NCI-H1694 treated with DMSO at 0.1 percent for 48 hours (cell line): ENCODE measurements at regions not wholly inside any gene's neighbourhood (a gene's known extent, or its start where the extent isn't known, plus 50 kb on each side); places are given as distances from the start of the nearest gene placed in this dataset.

Experiments used
- DNase-seq: peaks from one replicate; lab custom pipeline; 2025; lab: John Stamatoyannopoulos, UW

DNA sequence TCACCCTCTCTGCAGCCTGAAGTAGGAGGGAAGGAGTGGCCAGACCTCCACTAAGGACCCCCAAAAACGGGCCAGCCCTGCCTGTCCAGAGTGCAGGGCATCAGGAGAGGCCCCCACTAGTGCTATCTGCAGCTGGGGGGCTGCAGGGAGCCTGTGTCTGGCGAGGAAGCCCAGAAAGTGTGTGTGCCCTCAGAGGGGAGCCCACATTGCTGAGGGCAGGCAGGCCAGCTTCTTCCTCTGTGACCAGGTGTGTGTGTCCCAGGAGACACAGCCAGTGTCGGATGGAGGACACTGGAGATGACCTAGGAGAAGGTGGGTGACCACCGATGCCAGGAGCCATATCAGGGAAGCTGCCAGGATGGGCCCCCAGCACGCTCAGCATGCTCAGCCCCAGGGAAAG, 218.7 kb downstream of the IRX2 start:
- DNase-seq: no peak

DNA sequence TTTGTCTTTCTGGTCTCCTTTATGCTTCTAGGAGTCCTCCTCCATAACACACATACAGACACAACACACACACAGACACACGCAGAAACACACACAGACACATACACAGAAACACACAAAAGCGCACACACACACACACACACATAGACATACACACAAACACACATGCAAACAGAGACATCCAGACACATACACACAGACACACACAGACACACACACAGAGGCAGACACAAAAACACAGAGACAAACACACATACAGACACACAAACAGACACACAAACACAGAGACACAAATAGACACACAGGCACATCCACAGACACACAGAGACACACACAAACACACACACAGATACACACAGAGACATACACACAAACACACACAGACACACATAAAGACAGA, 220.2 kb downstream of the IRX2 start:
- no peak for DNase-seq

DNA sequence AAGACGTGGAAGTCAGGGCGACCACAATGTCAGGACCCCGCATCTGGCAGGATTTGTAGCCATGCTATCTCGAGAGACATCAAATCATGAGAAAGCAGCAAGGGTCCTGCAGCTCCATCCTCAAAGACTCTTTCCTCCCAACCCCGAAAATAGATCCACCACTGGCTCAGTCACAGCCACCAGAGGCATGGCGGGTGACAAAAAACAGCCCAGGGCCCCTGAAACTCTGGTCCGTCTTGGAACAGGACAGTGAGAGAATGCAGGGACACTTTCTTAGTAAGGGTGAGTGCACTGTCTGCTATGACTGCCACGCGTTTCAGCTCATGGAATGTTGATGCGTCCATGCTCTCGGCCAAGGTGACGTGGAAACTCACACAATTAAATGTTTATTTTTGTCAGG, 220.9 kb downstream of the IRX2 start:
- DNase-seq: no peak

DNA sequence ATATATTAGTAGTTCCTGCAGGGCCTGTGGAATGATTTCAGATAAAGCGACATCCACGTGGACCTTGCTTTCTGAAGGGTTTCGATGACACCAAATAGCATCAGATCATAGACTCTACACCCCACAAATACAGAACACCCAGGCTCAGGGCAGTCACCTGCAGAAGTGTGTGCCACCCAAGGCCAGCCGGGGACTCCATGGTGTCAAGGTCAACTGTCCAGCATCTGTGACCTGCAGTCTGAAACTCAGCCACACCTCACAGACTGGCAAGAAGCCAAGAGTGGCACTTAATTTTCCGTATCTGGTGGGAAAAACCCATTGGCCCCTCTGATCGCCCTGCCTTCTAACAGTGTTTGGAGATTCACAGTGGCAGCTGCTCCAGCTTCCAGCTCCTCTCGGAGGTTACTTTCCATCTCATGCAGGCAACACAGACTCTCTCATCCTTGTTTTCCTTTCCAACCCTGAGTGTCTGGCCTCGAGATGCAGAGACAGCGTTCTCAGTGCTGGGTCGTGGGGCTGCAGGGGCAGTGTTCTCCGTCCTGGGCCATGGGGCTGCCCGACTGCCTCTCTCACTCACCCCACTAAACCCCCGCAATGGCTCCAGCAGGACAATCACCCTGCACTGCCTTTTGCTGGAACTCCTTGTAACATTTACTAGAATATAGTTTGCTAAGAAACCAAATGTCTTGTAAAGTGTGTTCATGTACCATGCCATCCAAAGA, 221.9 kb downstream of the IRX2 start:
- DNase-seq: no peak

DNA sequence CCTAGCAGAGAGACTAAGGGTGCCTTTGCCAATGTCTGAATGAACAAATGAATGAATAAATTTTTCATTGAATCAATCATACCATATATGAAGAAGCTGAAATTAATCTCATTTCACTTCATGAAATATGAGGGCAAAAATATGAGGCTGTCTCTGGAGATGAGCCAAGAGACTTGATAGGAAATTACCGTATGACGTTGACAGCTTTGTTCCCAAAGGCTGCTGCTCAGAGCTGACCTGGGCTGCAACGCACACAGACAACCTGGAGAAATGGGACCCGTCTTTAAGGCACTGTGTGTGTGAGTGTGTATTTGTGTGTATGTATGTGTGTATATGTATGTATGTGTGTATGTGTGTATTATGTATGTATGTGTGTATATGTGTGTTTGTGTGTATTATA, 226.1 kb downstream of the IRX2 start:
- DNase-seq: no peak

DNA sequence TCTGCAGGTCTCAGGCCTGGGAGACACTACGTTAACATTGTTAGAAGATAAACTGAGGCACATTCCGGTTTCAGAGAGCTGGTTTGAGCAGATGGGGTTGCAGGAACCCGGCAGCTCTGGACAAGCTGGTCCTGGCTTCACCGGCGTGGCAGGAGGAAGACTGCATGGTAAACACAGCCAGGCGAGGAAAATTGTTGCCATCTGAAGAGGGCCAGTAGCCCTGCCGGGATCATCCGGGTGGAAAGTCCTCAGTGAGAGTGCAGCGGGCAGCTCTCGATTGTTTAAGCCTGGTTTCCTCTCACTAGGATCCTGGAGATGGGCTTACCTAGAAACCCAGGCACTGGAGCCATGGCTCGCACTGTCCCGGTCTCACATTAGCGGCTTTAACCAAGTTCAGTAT, 226.9 kb downstream of the IRX2 start:
- no peak for DNase-seq

DNA sequence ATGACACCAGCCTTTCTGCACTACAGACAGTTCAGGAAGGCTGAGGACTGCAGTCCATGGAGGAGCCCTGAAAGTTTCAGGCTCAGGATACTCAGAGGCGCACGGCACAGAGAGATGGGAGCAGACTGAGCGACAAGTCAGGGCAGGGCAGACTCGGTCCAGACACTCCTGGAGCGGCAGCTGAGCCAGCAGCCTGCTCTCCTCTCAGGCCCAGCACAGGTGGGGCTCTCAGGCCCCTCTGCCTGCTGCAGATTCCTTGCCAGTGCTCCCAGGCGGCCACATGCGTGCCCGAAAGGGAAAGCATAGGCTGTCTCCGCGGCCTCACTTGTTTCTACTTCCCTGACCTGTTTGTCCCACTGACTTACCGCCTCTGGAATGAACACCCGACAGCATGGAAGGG, 228.3 kb downstream of the IRX2 start:
- no peak for DNase-seq

DNA sequence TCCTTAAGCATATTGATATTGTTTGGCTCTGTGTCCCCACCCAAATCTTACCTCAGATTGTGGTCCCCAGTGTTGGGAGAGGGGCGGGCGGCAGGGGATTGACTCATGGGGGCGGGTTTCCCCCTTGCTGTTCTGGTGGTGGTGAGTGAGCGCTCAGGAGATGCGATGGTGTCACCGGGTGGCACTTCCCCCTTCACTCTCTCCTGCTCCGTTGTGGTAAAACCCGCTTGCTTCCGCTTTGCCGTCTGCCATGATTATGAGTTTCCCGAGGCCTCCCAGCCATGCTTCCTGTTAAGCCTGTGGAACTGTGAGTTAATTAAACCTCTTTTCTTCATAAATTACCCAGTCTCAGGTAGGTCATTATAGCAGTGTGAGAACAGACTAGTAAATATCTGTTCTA, 229.1 kb downstream of the IRX2 start:
- no peak for DNase-seq

DNA sequence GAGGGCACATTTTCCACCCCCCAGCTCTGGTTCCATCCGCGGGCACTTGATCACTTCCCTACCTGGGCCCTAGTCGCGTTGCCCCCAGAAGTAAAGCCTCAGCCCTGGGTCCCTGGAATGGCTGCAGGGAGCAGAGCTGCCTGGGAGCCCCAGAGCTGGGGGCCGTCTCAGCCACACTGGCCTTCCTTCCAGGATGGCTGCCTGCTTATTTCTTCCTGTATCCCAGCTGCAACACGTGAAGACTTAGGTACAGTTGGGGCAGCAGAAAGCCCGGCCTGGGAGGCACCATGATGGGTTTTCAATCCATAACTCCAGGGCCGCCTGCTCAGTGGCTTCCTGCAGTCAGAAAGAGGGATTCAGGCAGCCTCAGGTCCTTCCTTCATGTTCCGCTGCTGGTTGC, 232.3 kb downstream of the IRX2 start:
- no peak for DNase-seq

DNA sequence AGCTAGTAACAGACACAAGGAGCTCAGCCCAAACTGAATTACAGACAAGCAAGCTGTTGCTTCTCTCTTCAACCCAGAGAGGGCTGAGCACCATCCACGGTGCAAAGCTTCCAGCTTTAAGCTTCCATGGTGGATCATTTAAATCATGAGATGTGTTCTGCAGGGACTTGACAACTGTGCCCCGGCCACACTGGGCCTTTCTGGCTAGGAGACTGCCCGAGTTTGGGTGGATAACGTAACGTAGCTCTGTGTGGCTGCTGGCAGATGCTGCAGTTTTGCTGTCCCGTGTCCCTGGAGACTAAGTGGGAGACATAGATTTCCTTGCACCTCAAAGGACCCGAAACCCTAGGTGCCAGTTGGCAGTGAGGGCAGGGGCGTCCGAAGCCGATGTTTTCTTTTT, 234.0 kb downstream of the IRX2 start:
- no peak for DNase-seq

DNA sequence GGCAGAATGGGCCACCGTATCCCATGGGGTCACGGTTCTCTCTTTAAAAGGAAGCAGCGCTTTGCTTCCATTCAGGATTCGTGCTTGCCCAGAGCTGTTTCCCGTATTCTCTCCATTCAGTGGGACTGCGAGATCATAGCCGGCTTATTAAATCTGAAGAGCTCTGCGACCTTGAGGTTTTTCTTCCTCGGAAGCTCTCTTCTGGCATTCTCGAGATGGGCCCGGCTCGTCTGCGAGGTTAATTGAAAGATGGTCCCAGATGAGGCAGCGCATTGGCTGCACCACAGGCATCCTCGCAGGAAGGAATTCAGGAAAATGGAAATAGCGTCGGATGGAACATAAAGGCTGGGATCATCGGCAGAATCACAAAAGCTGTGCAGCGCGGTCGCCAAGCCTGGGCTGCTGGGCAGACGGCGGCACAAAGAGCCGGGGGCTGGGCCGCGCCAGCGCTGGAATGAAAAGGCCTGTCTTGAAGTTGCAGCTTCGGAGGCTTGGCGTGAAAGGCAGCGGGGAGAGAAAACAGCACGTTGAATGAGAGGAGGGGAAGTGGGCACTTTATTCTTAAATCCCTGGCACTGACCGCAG, 236.2 kb downstream of the IRX2 start:
- no peak for DNase-seq

DNA sequence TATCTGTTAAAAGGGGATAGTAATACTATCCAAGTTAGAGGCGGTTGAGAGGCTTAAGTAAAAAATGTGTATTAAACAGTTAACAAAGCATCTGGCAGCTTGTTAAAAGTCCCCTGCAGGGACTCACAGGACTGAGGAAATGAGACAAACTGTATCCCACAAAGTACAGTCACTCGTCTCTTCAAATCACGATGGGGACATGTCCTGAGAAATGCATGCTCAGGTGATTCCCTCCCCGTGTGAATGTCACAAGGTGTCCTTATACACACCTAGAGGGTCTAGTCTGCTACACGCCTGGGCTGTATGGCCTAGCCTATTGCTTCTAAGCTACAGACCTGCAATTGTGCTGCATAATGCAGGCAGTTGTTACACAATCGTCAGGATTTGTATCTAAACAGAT, 237.0 kb downstream of the IRX2 start:
- no peak for DNase-seq

DNA sequence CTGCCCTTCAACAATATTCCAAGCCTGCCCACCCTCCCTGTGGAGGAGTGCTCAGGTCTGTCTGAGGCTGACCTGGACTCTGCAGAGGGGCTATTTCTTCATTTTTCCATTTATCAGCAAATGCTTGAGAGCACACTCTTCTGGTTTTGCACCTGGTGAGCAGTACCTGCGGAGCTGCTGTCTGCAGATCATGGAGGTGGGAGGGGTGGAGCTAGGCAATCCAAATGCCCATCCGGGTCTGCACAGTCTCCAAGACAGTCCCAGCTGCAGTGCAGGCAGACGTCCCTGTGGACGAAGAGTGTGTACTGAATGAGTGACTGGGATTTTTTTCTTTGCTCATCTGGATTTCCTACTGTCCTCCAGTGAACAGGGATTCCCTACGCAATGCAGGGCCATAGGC, 239.8 kb downstream of the IRX2 start:
- no peak for DNase-seq

DNA sequence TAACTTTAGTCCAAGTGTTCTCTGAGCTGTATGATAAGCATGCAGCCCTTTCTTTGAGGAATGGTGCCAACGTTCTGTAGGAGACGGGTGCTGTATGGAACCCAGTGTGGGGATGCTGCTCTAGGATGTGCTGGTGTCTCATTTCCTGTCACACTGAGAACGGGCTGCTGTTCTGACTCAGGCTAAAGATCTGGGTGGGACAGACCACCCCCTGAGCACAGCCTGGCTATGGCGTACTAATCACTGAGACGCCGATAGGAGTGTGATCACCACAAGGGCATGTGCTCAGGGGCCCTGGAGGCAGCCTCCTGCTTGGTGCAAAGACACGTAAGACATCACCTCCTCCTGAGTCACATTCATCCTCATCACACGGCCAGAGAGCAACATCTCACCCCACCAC, 240.4 kb downstream of the IRX2 start:
- no peak for DNase-seq

DNA sequence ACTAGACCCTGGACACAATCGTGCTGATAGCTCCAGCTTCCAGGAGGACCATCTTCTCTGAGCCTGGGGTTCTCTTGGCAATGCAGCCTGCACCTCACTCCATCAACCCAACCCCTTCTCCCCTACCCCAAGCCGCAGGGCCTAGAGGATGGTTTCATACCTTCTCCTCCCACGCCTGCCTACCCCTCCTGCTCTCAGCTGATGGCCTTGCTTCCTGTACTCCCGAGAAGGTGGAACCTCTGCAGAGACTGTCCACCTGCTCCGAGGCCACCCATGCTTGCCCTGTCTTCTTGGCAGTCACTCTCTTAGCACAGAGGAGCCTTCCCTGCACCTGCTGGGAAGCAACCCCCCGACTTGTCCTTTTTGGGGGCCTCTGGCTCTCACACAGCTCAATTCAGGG, 241.9 kb downstream of the IRX2 start:
- DNase-seq: no peak

DNA sequence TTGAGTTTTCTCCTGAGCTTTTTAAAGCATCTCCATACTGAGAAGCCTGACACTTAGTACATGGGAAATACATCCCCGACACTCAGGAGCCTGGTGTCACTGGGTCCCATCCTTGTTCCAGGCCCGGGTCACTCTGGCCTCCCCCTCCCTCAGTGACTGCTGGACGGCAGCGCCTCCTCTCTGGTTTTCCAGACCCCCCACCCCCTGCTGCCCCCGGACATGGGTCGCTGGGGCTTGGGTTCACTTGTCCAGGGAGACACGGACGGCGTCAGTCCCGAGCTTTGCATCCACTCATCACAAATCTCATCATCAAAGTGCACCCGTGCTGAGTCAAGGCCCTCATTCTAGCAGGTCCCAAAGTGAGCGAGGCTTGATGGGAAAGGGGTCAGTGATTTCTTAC, 243.0 kb downstream of the IRX2 start:
- DNase-seq: no peak

DNA sequence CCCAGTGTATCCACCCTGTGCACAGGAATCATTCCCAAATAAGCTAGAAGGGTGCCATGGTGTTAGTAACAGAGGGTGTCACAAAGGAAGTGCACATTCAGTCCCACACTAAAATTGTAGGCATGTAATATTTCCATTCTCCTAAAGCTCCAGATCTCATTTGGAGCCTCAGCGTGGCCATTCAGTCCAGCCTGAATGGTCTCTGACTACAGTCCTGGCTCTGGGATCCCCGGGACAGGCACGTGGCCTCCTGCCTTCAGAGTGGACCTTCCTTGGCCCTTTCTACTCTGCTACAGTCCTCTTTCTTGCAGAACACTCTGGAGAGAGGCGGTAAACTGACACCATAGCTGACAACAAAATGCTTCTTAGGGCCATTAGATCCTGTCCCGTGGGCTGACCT, 243.9 kb downstream of the IRX2 start:
- no peak for DNase-seq

DNA sequence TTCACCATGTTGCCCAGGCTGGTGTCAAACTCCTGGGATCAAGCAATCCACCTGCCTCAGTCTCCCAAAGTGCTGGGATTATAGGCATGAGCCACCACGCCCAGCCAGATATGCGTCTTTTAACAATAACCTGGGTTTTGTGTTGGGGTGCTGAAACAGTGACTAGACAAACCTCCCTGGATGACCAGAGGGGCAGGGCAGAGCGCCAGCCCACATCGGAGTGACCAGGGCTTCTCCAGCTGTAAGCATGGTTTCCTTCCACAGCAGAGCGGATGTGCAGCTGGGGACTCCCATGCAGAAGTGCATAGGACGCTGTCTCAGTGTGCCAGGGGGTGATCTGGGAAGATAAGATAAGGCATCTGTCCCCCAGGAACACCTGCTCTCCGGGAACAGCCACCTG, 244.9 kb downstream of the IRX2 start:
- no peak for DNase-seq

DNA sequence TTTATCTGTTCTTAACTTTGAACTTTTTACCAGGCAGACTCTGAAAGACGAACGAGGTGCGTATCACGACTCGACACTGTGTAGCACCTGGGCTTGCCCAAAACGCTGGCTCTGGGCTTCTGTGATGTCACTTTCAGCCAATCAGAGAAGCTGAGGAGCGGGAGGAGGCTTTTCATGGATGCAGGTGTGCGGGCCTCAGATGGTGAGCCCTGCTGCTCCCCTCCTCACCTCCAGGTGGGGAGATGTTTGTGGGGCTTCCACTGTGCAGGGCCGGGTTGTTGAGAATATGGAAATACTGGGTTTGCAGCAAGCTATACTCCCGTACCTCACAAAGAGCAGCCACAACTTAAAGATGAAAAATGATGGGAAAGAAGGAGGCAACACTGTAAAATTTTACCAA, 246.3 kb downstream of the IRX2 start:
- no peak for DNase-seq

DNA sequence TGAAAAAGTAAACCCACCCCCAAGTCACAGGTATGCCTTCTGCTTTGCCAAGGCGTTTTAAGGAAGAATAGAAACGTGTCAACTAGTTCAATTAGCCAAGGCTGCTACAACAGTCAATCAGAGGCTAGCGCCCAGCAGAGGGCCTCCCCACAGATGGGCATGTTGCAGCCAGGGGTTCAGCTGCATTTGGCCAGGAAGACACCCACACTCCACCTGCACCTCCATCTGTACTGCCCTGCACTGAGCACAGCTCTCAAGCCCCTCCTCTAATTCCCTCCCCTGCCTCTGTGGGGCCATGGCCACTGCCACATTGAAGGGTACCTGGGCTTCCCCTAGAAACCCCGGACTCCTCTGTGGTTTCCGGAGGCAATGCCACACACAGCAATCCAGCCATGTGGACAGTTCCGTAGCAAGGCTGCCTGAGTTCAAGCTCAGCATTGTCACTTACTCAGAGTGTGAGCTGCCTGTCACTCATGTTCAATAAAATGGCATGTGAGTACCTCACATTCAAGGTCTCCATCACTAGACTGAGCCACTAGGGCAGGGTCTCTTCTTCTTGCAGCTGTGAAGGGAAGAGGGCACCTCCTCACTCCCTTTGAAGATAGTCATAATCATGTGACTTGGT, 248.4 kb downstream of the IRX2 start:
- no peak for DNase-seq

DNA sequence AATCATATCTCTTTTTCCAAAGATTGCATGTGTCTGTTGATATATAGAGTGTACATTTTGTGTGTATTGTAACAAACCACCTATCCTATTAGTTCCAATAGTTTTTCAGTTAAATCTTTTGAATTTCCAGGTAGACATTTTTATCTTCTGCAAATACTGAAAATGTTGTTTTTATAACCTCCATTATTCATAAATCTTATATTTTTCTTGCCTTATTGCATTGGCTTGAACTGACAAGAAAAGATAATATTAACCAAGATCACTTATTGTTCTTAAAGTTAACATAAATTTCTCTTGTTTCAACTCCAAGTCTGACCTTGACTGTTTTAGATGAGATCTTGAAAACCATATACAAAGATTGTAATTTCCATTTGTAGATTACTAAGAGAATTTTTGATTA, 251.6 kb downstream of the IRX2 start:
- DNase-seq: no peak

DNA sequence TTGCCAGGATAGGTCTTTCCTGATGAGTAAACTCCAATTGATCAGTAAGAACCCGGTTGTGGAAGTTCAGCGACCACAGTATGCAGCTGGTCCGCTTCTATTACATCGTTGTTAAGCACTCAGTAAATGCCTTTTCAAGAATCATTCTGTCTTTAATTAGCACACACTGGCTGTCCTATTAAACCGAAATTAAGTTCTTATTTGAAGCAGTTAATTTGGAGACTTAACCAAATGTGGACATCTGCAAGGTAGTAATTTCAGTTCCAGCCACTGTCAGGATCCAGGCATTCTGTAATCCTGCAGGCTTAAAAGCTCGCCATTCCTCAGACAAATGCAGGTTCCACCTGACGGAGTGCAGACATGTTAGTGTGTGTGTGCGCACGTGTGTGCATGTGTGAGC, 254.6 kb downstream of the IRX2 start:
- no peak for DNase-seq

DNA sequence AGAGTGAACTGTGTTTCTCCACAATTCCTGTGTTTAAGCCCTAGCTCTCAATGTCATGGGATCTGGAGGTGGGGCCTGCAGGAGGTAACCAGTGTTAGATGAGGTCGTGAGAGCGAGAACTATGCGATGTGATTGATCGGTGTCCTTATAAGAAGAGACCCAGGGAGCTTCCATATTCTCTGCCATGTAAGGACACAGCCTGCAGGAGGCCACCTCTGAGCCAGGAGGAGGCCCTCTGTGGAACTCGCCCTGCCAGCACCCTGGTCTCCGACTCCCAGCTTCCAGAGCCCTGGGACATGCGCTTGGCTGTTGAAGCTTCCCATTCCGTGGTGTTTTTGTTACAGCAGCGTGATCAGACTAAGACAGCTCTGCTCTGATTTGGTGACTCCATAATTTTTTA, 255.4 kb downstream of the IRX2 start:
- DNase-seq: no peak

DNA sequence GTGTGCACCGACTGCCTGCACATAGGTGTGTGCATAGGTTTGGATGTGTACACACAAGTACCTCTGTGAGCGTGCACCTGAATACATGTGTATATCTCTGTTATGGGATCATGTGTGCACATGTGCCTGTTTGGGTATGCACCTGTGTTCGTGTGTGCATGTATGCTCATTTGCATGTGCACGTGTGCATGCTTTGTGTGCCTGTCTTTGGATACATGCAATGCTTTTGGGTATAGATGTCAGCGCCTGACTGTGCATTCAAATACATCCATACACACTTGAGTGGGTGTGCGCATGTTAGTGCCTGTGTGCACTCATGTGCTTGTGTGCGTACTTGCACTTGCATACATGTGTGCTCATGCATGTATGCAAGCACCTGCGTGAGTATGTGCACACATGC, 258.1 kb downstream of the IRX2 start:
- DNase-seq: no peak
